CD4-positive, alpha-beta T cell (primary cell): ENCODE measurements at regions not wholly inside any gene's neighbourhood (a gene's known extent, or its start where the extent isn't known, plus 50 kb on each side); places are given as distances from the start of the nearest gene placed in this dataset.

Source experiments
- ATAC-seq: fragments of 200-7000 bp; cut with Tn5 transposase; one replicate; pipeline ENCODE4 v1.10.0; 2022; ENCODE audit warnings: mild to moderate bottlenecking; ENCODE audit not compliant: poor library complexity
- CTCF ChIA-PET: fragments of 350-600 bp; sonication (Branson Sonifier 250); formaldehyde crosslinking; loops from one replicate; lab custom pipeline; 2021; ENCODE audit warnings: antibody characterized with exemption, inconsistent platforms; lab: Charles Lee
- POLR2A ChIA-PET: fragments of 350-600 bp; sonication (Branson Sonifier 250); formaldehyde crosslinking; loops from one replicate; lab custom pipeline; 2021; ENCODE audit warnings: antibody characterized with exemption, inconsistent platforms; lab: Charles Lee
- DNase-seq, 14 experiments: peaks; one replicate each; pipeline ENCODE4 v3.0.0-alpha.2; 2013 to 2020; ENCODE audit warnings: mixed read lengths in 2 of 14
- H3K27ac ChIP-seq, 2 donors: one replicate each; pipeline versions ENCODE4 v1.5.1 to v1.7.0; 2013; ENCODE audit warnings: low read length in 2 of 2, low read depth in 1 of 2, mild to moderate bottlenecking in 1 of 2
- H3K27me3 ChIP-seq, 2 experiments: 1 replicate in 1 of 2; 2 replicates in 1 of 2; pipeline versions ENCODE4 v1.6.1 to v1.7.0; 2013; ENCODE audit warnings: low read length in 2 of 2, control low read depth in 1 of 2, mild to moderate bottlenecking in 1 of 2, moderate library complexity in 1 of 2; ENCODE audit not compliant: insufficient read depth in 2 of 2, control insufficient read depth in 1 of 2
- H3K36me3 ChIP-seq: one replicate; pipeline ENCODE4 v1.6.1; 2013; ENCODE audit warnings: low read length, control low read depth; ENCODE audit not compliant: insufficient read depth
- H3K4me1 ChIP-seq: one replicate; pipeline ENCODE4 v1.6.1; 2013; ENCODE audit warnings: low read length, control low read depth; ENCODE audit not compliant: insufficient read depth
- H3K4me3 ChIP-seq: one replicate; pipeline ENCODE4 v1.5.1; 2013; ENCODE audit warnings: mild to moderate bottlenecking, low read length, moderate library complexity
- H3K9me3 ChIP-seq, 2 experiments: 1 replicate in 1 of 2; 2 replicates in 1 of 2; pipeline versions ENCODE4 v1.6.1 to v1.7.0; 2013; ENCODE audit warnings: low read length in 2 of 2, mild to moderate bottlenecking in 2 of 2, control low read depth in 1 of 2, moderate library complexity in 1 of 2; ENCODE audit not compliant: control insufficient read depth in 1 of 2, insufficient read depth in 1 of 2
- H3K27ac Mint-ChIP-seq: one replicate; pipeline ENCODE4 v1.8.0; 2020; ENCODE audit warnings: mixed read lengths
- H3K27me3 Mint-ChIP-seq: one replicate; pipeline ENCODE4 v1.8.0; 2021; ENCODE audit warnings: mixed read lengths
- H3K36me3 Mint-ChIP-seq: one replicate; pipeline ENCODE4 v1.8.0; 2021; ENCODE audit warnings: low read depth, mixed read lengths
- H3K4me1 Mint-ChIP-seq: one replicate; pipeline ENCODE4 v1.8.0; 2021; ENCODE audit warnings: low read depth, mixed read lengths
- H3K4me3 Mint-ChIP-seq: one replicate; pipeline ENCODE4 v1.8.0; 2020; ENCODE audit warnings: mild to moderate bottlenecking, mixed read lengths
- H3K9me3 Mint-ChIP-seq: one replicate; pipeline ENCODE4 v1.8.0; 2020; ENCODE audit warnings: mixed read lengths
- CTCF ChIP-seq: fragments of 200-600 bp; IDR thresholded peaks from one replicate; pipeline ENCODE4 v1.8.0; 2022; ENCODE audit warnings: antibody characterized with exemption, mild to moderate bottlenecking
- intact Hi-C, 2 experiments: fragments of 100-400 bp; cut with DNase I in 1 of 2; cut with micrococcal nuclease in 1 of 2; formaldehyde crosslinking; loops; one replicate each; pipeline versions ENCODE4 v1.15.1 to v1.9.0; 2023 to 2025; cut with DNase I, micrococcal nuclease

GRCh38 chr22:27594020-27594419 is 207.5 kb downstream of the MN1 start:
- CTCF ChIA-PET, result no interaction called here
- TF ChIP-seq CTCF, result no peak
- Histone ChIP-seq H3K4me3 (no peak overlapping the region), H3K36me3 (no peaks in the 10 kb centered on the region), H3K27ac (no peak overlapping the region), H3K27me3 (no peaks in the 10 kb centered on the region), H3K4me1 (no peaks in the 10 kb centered on the region), H3K9me3 (no peaks in the 10 kb centered on the region)
- Mint-ChIP-seq H3K27ac (no peak overlapping the region), H3K4me3 (no peak overlapping the region), H3K9me3 (no peaks in the 10 kb centered on the region), H3K27me3 (peaks cover 4% of the 10 kb centered on the region), H3K36me3 (no peaks in the 10 kb centered on the region), H3K4me1 (no peaks in the 10 kb centered on the region)
- POLR2A ChIA-PET, result no interaction called here
- intact Hi-C loops, result no loop called here
- no peak for ATAC-seq
- no peak for DNase-seq

- no peak for DNase-seq
- ChIA-PET POLR2A (no interaction called here), CTCF (no interaction called here)
- intact Hi-C loops, result no loop called here
- no peak overlapping the region for H3K4me3 Mint-ChIP-seq
- no peaks in the 10 kb centered on the region for H3K36me3 Mint-ChIP-seq
- no peak for ATAC-seq
- Histone ChIP-seq H3K27me3 (no peaks in the 10 kb centered on the region), H3K4me1 (no peaks in the 10 kb centered on the region), H3K27ac (no peak overlapping the region), H3K36me3 (no peaks in the 10 kb centered on the region), H3K9me3 (no peaks in the 10 kb centered on the region), H3K4me3 (no peak overlapping the region)
- H3K27me3 Mint-ChIP-seq, result peaks cover 4% of the 10 kb centered on the region
- no peak overlapping the region for H3K27ac Mint-ChIP-seq
- H3K4me1 Mint-ChIP-seq, result no peaks in the 10 kb centered on the region
- H3K9me3 Mint-ChIP-seq, result no peaks in the 10 kb centered on the region
- TF ChIP-seq CTCF, result no peak
These were observed 207.0 kb downstream of the MN1 start for GRCh38 chr22:27594474-27595134.

GRCh38 chr22:27596133-27596870 is 205.3 kb downstream of the MN1 start:
- CTCF ChIA-PET, result no interaction called here
- H3K9me3 Mint-ChIP-seq, result no peaks in the 10 kb centered on the region
- peaks cover 8% of the 10 kb centered on the region for H3K27me3 Mint-ChIP-seq
- H3K36me3 Mint-ChIP-seq, result no peaks in the 10 kb centered on the region
- Histone ChIP-seq H3K27me3 (no peaks in the 10 kb centered on the region), H3K9me3 (no peaks in the 10 kb centered on the region), H3K27ac (no peak overlapping the region), H3K4me3 (no peak overlapping the region), H3K4me1 (no peaks in the 10 kb centered on the region), H3K36me3 (no peaks in the 10 kb centered on the region)
- H3K4me1 Mint-ChIP-seq, result no peaks in the 10 kb centered on the region
- intact Hi-C loops, result no loop called here
- H3K27ac Mint-ChIP-seq, result no peak overlapping the region
- no peak for DNase-seq
- TF ChIP-seq CTCF, result no peak
- no peak for ATAC-seq
- no peak overlapping the region for H3K4me3 Mint-ChIP-seq
- POLR2A ChIA-PET, result no interaction called here
